H54 (cell line): ENCODE measurements at regions not wholly inside any gene's neighbourhood (a gene's known extent, or its start where the extent isn't known, plus 50 kb on each side); places are given as distances from the start of the nearest gene placed in this dataset.

Experiments
- DNase-seq: peaks from one replicate; pipeline ENCODE4 v3.0.0; 2011; ENCODE audit warnings: low spot score, mixed read lengths; ENCODE audit not compliant: insufficient read length
- FAIRE-seq: peaks from 3 replicates; lab custom pipeline; 2011; peaks lifted over from hg19 to GRCh38; lab: Jason Lieb, UNC
- POLR2A ChIP-seq: IDR thresholded peaks from 2 replicates; pipeline ENCODE4 v1.6.1; 2011; ENCODE audit warnings: low read depth, mild to moderate bottlenecking, low read length

- FAIRE-seq (no peak), DNase-seq (no peak)
- TF ChIP-seq POLR2A = no peak
Observed at GRCh38 chr16:63082101-63082500, 1045.9 kb upstream of the CDH8 start.

- no peak for TF ChIP-seq POLR2A
- FAIRE-seq (no peak), DNase-seq (no peak)
Observed at GRCh38 chr16:63080746-63081145, 1044.5 kb upstream of the CDH8 start.

- no peak for FAIRE-seq
- no peak for TF ChIP-seq POLR2A
- DNase-seq = no peak
Observed at GRCh38 chr16:63069047-63069446, 1032.8 kb upstream of the CDH8 start.

GRCh38 chr16:63067141-63067540 lies 1030.9 kb upstream of the CDH8 start:
- TF ChIP-seq POLR2A = no peak
- DNase-seq (no peak), FAIRE-seq (no peak)

GRCh38 chr16:63066552-63066951 lies 1030.3 kb upstream of the CDH8 start:
- no peak for TF ChIP-seq POLR2A
- no peak for FAIRE-seq

GRCh38 chr16:63061319-63061718 lies 1025.1 kb upstream of the CDH8 start:
- FAIRE-seq (no peak), DNase-seq (no peak)
- no peak for TF ChIP-seq POLR2A

More at GRCh38 chr16:63066552-63066951, 1030.3 kb upstream of the CDH8 start:
- no peak for DNase-seq

- DNase-seq (no peak), FAIRE-seq (no peak)
- TF ChIP-seq POLR2A = no peak
Observed at GRCh38 chr16:63059676-63060075, 1023.4 kb upstream of the CDH8 start.

GRCh38 chr16:63057341-63057740 lies 1021.1 kb upstream of the CDH8 start:
- FAIRE-seq (no peak), DNase-seq (no peak)
- TF ChIP-seq POLR2A = no peak

GRCh38 chr16:63050391-63050790 lies 1014.2 kb upstream of the CDH8 start:
- DNase-seq = no peak
- no peak for TF ChIP-seq POLR2A
- no peak for FAIRE-seq

- DNase-seq = no peak
- TF ChIP-seq POLR2A = no peak
Observed at GRCh38 chr16:63038397-63039106, 1002.3 kb upstream of the CDH8 start.

GRCh38 chr16:63037761-63038396 lies 1001.6 kb upstream of the CDH8 start:
- DNase-seq (no peak), FAIRE-seq (no peak)
- TF ChIP-seq POLR2A = no peak

More at GRCh38 chr16:63038397-63039106, 1002.3 kb upstream of the CDH8 start:
- no peak for FAIRE-seq

- FAIRE-seq (no peak), DNase-seq (no peak)
- TF ChIP-seq POLR2A = no peak
Observed at GRCh38 chr16:63018581-63019223, 982.5 kb upstream of the CDH8 start.

GRCh38 chr16:63008688-63009087 lies 972.5 kb upstream of the CDH8 start:
- FAIRE-seq (no peak), DNase-seq (no peak)
- TF ChIP-seq POLR2A = no peak

- no peak for DNase-seq
- no peak for TF ChIP-seq POLR2A
- FAIRE-seq = no peak
Observed at GRCh38 chr16:63005356-63005755, 969.1 kb upstream of the CDH8 start.
